GM12874 (cell line): ENCODE measurements at regions not wholly inside any gene's neighbourhood (a gene's known extent, or its start where the extent isn't known, plus 50 kb on each side); places are given as distances from the start of the nearest gene placed in this dataset.

Experiments
- TF ChIP-seq, protein P1 (sequence below): IDR thresholded peaks from 2 replicates; pipeline ENCODE4 v1.5.1; 2011; ENCODE audit warnings: low read depth, mild to moderate bottlenecking, control low read depth, low read length, moderate library complexity; ENCODE audit not compliant: insufficient read depth

DNA sequence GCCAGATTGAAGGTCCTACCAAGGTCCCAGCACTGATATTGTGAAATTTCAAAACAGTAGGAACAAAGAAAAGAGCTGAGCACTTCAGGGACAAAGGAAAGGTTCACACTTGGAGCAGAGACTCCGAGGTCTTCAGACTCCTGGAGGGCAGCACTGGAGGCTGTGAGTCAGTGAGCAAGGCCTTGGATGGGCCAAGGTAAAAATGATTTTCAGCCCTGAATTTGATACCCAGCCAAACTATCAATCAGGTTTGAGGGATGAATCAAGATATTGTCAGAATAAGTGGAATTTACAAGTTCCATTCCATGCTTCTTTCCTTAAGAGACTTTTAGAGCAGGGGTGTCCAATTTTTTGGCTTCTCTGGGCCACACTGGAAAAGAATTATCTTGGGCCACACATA lies 111.7 kb downstream of the ADRA2C start:
- TF ChIP-seq, protein P1, sequence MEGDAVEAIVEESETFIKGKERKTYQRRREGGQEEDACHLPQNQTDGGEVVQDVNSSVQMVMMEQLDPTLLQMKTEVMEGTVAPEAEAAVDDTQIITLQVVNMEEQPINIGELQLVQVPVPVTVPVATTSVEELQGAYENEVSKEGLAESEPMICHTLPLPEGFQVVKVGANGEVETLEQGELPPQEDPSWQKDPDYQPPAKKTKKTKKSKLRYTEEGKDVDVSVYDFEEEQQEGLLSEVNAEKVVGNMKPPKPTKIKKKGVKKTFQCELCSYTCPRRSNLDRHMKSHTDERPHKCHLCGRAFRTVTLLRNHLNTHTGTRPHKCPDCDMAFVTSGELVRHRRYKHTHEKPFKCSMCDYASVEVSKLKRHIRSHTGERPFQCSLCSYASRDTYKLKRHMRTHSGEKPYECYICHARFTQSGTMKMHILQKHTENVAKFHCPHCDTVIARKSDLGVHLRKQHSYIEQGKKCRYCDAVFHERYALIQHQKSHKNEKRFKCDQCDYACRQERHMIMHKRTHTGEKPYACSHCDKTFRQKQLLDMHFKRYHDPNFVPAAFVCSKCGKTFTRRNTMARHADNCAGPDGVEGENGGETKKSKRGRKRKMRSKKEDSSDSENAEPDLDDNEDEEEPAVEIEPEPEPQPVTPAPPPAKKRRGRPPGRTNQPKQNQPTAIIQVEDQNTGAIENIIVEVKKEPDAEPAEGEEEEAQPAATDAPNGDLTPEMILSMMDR = no peak

- TF ChIP-seq, protein P1 = no peak
Measured at GRCh38 chr4:3878678-3879077, 112.5 kb downstream of the ADRA2C start.

GRCh38 chr4:3879681-3880614 lies 113.8 kb downstream of the ADRA2C start:
- TF ChIP-seq, protein P1 = no peak

DNA sequence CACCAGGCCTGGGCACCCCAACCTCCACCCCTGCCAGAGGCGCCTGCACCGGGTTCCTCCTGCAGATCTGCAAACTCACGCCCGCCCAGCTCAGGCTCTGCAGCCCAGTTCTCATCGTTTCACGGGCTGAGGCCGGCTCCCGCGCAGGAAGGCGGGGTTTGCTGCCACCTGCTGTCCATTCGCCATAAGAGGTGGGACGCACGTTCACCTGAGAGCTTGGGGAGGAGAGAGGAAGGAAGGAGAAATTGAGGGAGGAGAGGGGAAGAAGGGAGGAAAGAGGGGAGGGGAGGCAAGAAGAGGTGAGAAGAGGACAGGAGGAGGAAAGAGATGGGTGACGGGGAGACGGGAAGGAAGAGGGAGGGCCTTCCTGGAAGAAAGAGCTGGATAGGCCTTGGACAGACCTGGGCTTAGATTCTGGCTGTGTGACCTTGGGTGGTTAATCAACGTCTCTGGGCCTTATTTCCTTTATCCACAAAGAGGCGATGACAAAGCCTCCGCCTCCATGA lies 114.5 kb downstream of the ADRA2C start:
- TF ChIP-seq, protein P1 = peak; percentile 63

DNA sequence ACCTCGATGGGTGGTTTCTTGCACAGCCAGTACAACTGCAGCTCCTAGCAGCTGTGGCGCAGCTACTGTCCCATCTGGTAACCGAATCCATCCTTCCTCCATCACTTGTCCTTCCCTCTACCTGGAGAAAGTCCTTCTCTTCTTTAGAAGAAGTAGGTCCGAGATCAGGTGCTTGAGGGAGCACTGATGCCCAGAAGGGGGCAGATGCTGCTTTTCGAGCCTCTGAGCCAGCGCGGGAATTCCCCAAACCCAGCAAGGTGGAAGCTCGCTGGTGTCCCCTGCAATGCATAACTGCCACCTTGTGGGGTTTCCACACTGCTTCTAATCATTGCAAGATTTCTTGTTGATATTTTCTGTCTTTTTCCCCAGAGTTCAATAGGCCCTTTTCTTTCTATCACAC lies 127.4 kb downstream of the ADRA2C start:
- TF ChIP-seq, protein P1 = peak; percentile 26; the same call in 1 of the 2 replicates

DNA sequence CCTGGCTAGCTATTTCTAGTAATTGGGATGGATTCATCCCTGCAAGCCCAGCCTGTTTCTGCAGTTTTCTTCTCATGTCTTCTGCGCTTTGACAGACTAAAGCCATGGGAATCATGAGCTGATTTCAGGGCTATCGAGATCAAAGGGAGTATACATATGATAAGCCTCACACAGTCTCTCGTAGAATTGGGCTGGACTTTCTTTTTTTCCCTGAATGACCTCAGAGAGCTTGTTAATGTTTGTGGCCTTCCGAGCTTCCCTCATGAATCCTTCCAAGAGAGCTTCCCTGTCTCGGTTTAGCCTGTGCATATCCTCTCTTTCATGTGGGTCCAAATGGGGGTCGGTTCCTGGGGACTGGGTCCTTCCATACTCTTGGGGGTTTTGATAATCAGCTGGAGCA lies 130.3 kb downstream of the ADRA2C start:
- TF ChIP-seq, protein P1 = no peak

DNA sequence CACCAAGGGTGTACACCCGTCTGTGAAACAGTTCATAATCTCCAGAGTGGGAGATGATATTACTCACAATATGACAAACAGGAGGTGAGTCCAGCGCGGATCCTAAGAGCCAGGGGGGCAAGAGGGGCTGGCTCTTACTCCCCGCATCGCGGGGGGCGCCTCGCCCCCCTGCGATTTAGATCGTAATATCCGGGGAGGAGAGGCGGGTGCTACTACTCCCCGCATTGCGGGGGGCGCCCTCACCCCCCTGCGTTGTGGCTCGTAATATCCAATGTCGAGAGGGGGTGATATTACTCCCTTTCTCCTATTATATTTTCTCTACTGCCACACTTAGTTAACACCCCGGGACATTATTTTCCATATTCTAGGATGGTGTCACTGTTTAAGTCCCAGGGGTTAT lies 131.9 kb downstream of the ADRA2C start:
- TF ChIP-seq, protein P1 = no peak
